Osteoblast (primary cell): ENCODE measurements at regions not wholly inside any gene's neighbourhood (a gene's known extent, or its start where the extent isn't known, plus 50 kb on each side); places are given as distances from the start of the nearest gene placed in this dataset.

Experiments
- DNase-seq: peaks from one replicate; pipeline ENCODE4 v3.0.0; 2011; ENCODE audit warnings: low spot score, mixed read lengths; ENCODE audit not compliant: insufficient read length; ENCODE audit errors: missing footprints
- H2AFZ ChIP-seq: 2 replicates; pipeline ENCODE4 v1.6.0; 2011; ENCODE audit warnings: mild to moderate bottlenecking, low read length
- H3K27ac ChIP-seq: 2 replicates; pipeline ENCODE4 v1.5.1; 2011; ENCODE audit warnings: mild to moderate bottlenecking, low read depth, low read length, moderate library complexity
- H3K27me3 ChIP-seq: 2 replicates; pipeline ENCODE4 v1.6.0; 2012; ENCODE audit warnings: mild to moderate bottlenecking, control low read depth, inconsistent platforms, low read length, moderate library complexity; ENCODE audit not compliant: insufficient read depth
- H3K36me3 ChIP-seq: 2 replicates; pipeline ENCODE4 v1.5.1; 2011; ENCODE audit warnings: mild to moderate bottlenecking, low read length, control low read depth, moderate library complexity; ENCODE audit not compliant: insufficient read depth
- H3K4me1 ChIP-seq: 2 replicates; pipeline ENCODE4 v1.5.1; 2011; ENCODE audit warnings: mild to moderate bottlenecking, low read length, control low read depth, moderate library complexity; ENCODE audit not compliant: insufficient read depth
- H3K4me2 ChIP-seq: 2 replicates; pipeline ENCODE4 v1.6.0; 2011; ENCODE audit warnings: mild to moderate bottlenecking, low read length; ENCODE audit not compliant: insufficient read depth
- H3K4me3 ChIP-seq: fragments of 200-600 bp; sonication (generic); 3 replicates; pipeline ENCODE4 v1.5.1; 2012; ENCODE audit warnings: mild to moderate bottlenecking, low read length, inconsistent platforms; ENCODE audit not compliant: insufficient read depth
- H3K79me2 ChIP-seq: 2 replicates; pipeline ENCODE4 v1.6.0; 2012; ENCODE audit warnings: mild to moderate bottlenecking, low read length, control low read depth, inconsistent platforms; ENCODE audit not compliant: insufficient read depth
- H3K9me3 ChIP-seq: 2 replicates; pipeline ENCODE4 v1.5.1; 2011; ENCODE audit warnings: low read depth, low read length, control low read depth
- H4K20me1 ChIP-seq: 2 replicates; pipeline ENCODE4 v1.6.0; 2012; ENCODE audit warnings: mild to moderate bottlenecking, low read length, control low read depth; ENCODE audit not compliant: insufficient read depth
- CTCF ChIP-seq: IDR thresholded peaks from 2 replicates; pipeline ENCODE4 v1.5.1; 2011; ENCODE audit warnings: mild to moderate bottlenecking, low read depth, low read length, moderate library complexity; ENCODE audit errors: extremely low read depth

GRCh38 chr12:84329938-84330337 lies 582.7 kb downstream of the SLC6A15 start:
- no peaks in the 10 kb centered on the region for H3K36me3 ChIP-seq
- no peak for DNase-seq
- H4K20me1 ChIP-seq, result no peaks in the 10 kb centered on the region
- no peaks in the 10 kb centered on the region for H3K4me1 ChIP-seq
- H3K27me3 ChIP-seq, result no peaks in the 10 kb centered on the region
- no peaks in the 10 kb centered on the region for H3K79me2 ChIP-seq
- H3K27ac ChIP-seq, result no peak overlapping the region
- no peak overlapping the region for H3K4me2 ChIP-seq
- H3K4me3 ChIP-seq, result no peak overlapping the region
- no peak for TF ChIP-seq CTCF
- no peaks in the 10 kb centered on the region for H3K9me3 ChIP-seq
- H2AFZ ChIP-seq, result no peak overlapping the region

GRCh38 chr12:84315926-84316325 lies 596.7 kb downstream of the SLC6A15 start:
- Histone ChIP-seq H3K9me3 (no peaks in the 10 kb centered on the region), H3K4me3 (no peak overlapping the region), H3K36me3 (no peaks in the 10 kb centered on the region), H3K27ac (no peak overlapping the region), H4K20me1 (no peaks in the 10 kb centered on the region), H3K4me1 (no peaks in the 10 kb centered on the region), H2AFZ (no peak overlapping the region), H3K4me2 (no peak overlapping the region), H3K79me2 (no peaks in the 10 kb centered on the region), H3K27me3 (no peaks in the 10 kb centered on the region)
- no peak for TF ChIP-seq CTCF
- DNase-seq, result no peak

GRCh38 chr12:84313323-84313675 lies 599.3 kb downstream of the SLC6A15 start:
- DNase-seq, result no peak
- TF ChIP-seq CTCF, result no peak
- Histone ChIP-seq H3K27ac (no peak overlapping the region), H3K9me3 (no peaks in the 10 kb centered on the region), H3K79me2 (no peaks in the 10 kb centered on the region), H4K20me1 (no peaks in the 10 kb centered on the region), H3K36me3 (no peaks in the 10 kb centered on the region), H2AFZ (no peak overlapping the region), H3K4me1 (no peaks in the 10 kb centered on the region), H3K4me3 (no peak overlapping the region), H3K4me2 (no peak overlapping the region), H3K27me3 (no peaks in the 10 kb centered on the region)

GRCh38 chr12:84308211-84308610 lies 604.4 kb downstream of the SLC6A15 start:
- Histone ChIP-seq H2AFZ (no peak overlapping the region), H3K36me3 (no peaks in the 10 kb centered on the region), H3K4me2 (no peak overlapping the region), H3K27me3 (no peaks in the 10 kb centered on the region), H3K27ac (no peak overlapping the region), H3K4me3 (no peak overlapping the region), H3K79me2 (no peaks in the 10 kb centered on the region), H3K4me1 (no peaks in the 10 kb centered on the region), H3K9me3 (no peaks in the 10 kb centered on the region), H4K20me1 (no peaks in the 10 kb centered on the region)
- no peak for DNase-seq
- no peak for TF ChIP-seq CTCF
